Rectal smooth muscle tissue (tissue), 1 donor: ENCODE measurements at regions not wholly inside any gene's neighbourhood (a gene's known extent, or its start where the extent isn't known, plus 50 kb on each side); places are given as distances from the start of the nearest gene placed in this dataset.

Experiments used
- H3K27ac ChIP-seq: one replicate; pipeline ENCODE4 v1.7.0; 2013; ENCODE audit warnings: low read depth, low read length, inconsistent platforms
- H3K27me3 ChIP-seq: one replicate; pipeline ENCODE4 v1.7.0; 2013; ENCODE audit warnings: low read length; ENCODE audit not compliant: control insufficient read depth, insufficient read depth
- H3K36me3 ChIP-seq: one replicate; pipeline ENCODE4 v1.7.0; 2013; ENCODE audit warnings: low read length; ENCODE audit not compliant: control insufficient read depth, insufficient read depth
- H3K4me1 ChIP-seq: one replicate; pipeline ENCODE4 v1.7.0; 2013; ENCODE audit warnings: low read length; ENCODE audit not compliant: control insufficient read depth, insufficient read depth
- H3K4me3 ChIP-seq: one replicate; pipeline ENCODE4 v1.7.0; 2013; ENCODE audit warnings: low read length
- H3K9ac ChIP-seq: one replicate; pipeline ENCODE4 v1.7.0; 2013; ENCODE audit warnings: low read length

- Histone ChIP-seq H3K36me3 (no peaks in the 10 kb centered on the region), H3K27me3 (no peaks in the 10 kb centered on the region), H3K9ac (no peak overlapping the region)
Observed at GRCh38 chr3:14343338-14344112, 58.9 kb upstream of the SLC6A6 start.

GRCh38 chr3:14344351-14344750 is 58.1 kb upstream of the SLC6A6 start:
- Histone ChIP-seq H3K4me1 (no peaks in the 10 kb centered on the region), H3K27me3 (no peaks in the 10 kb centered on the region), H3K4me3 (no peak overlapping the region), H3K27ac (no peak overlapping the region), H3K9ac (no peak overlapping the region), H3K36me3 (no peaks in the 10 kb centered on the region)

More at GRCh38 chr3:14343338-14344112, 58.9 kb upstream of the SLC6A6 start:
- H3K4me3 ChIP-seq = no peak overlapping the region
- H3K4me1 ChIP-seq = no peaks in the 10 kb centered on the region
- H3K27ac ChIP-seq = no peak overlapping the region

- H3K4me3 ChIP-seq = no peak overlapping the region
- no peaks in the 10 kb centered on the region for H3K4me1 ChIP-seq
- H3K27ac ChIP-seq = no peak overlapping the region
- H3K9ac ChIP-seq = no peak overlapping the region
- H3K27me3 ChIP-seq = no peaks in the 10 kb centered on the region
- no peaks in the 10 kb centered on the region for H3K36me3 ChIP-seq
Observed at GRCh38 chr3:14345496-14346150, 56.8 kb upstream of the SLC6A6 start.

- H3K27me3 ChIP-seq = no peaks in the 10 kb centered on the region
- no peaks in the 10 kb centered on the region for H3K4me1 ChIP-seq
- no peak overlapping the region for H3K27ac ChIP-seq
- no peaks in the 10 kb centered on the region for H3K36me3 ChIP-seq
- no peak overlapping the region for H3K9ac ChIP-seq
- no peak overlapping the region for H3K4me3 ChIP-seq
Observed at GRCh38 chr3:14346191-14346590, 56.2 kb upstream of the SLC6A6 start.

GRCh38 chr3:14346642-14347041 is 55.8 kb upstream of the SLC6A6 start:
- Histone ChIP-seq H3K36me3 (no peaks in the 10 kb centered on the region), H3K27ac (no peak overlapping the region), H3K9ac (no peak overlapping the region), H3K4me3 (no peak overlapping the region), H3K4me1 (no peaks in the 10 kb centered on the region), H3K27me3 (no peaks in the 10 kb centered on the region)

- H3K4me1 ChIP-seq = no peaks in the 10 kb centered on the region
- no peak overlapping the region for H3K9ac ChIP-seq
- H3K27me3 ChIP-seq = no peaks in the 10 kb centered on the region
- H3K27ac ChIP-seq = no peak overlapping the region
- no peaks in the 10 kb centered on the region for H3K36me3 ChIP-seq
- H3K4me3 ChIP-seq = no peak overlapping the region
Observed at GRCh38 chr3:14347110-14347509, 55.3 kb upstream of the SLC6A6 start.

- Histone ChIP-seq H3K4me1 (no peaks in the 10 kb centered on the region), H3K4me3 (no peak overlapping the region), H3K9ac (no peak overlapping the region)
Observed at GRCh38 chr3:14351617-14352001, 50.8 kb upstream of the SLC6A6 start.

GRCh38 chr3:14352002-14352627 is 50.3 kb upstream of the SLC6A6 start:
- no peaks in the 10 kb centered on the region for H3K4me1 ChIP-seq
- H3K4me3 ChIP-seq = no peak overlapping the region
- H3K27ac ChIP-seq = no peak overlapping the region
- H3K9ac ChIP-seq = no peak overlapping the region
- H3K36me3 ChIP-seq = no peaks in the 10 kb centered on the region
- no peaks in the 10 kb centered on the region for H3K27me3 ChIP-seq

More at GRCh38 chr3:14351617-14352001, 50.8 kb upstream of the SLC6A6 start:
- Histone ChIP-seq H3K36me3 (no peaks in the 10 kb centered on the region), H3K27ac (no peak overlapping the region), H3K27me3 (no peaks in the 10 kb centered on the region)
